ENCODE measurements at regions not wholly inside any gene's neighbourhood (a gene's known extent, or its start where the extent isn't known, plus 50 kb on each side); places are given as distances from the start of the nearest gene placed in this dataset.
"Not testable (repeated sequence)": the region's sequence is repeated elsewhere in the genome, so short reads cannot be mapped to it uniquely, and the experiment has no call there.

DNA sequence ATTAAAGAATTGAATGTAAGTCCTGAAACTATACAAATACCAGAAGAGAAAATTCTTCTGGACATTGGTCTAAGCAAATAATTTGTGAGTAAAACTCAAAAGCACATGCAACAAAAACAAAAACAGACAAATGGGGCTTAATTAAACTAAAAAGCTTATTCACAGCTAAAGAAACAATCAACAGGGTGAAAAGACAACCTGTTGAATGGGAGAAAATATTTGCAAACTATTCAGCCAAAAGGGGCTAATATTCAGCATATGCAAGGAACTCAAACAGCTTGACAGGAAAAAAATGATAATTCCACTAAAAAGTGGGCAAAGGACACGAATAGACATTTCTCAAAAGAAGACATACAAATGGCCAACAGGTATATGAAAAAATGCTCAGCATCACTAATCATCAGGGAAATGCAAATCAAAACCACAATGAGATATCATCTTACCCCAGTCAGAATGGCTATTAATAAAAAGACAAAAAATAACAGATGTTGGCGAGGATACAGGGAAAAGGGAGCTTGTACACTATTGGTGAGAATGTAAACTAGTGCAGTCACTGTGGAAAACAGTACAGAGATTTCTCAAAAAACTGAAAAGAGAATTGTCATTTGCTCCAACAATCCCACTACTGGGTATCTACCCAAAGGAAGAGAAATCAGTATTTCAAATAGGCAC is 177.5 kb upstream of the RTL1 start:
- no peak for DNase-seq (ENCODE audit: low read depth)

GRCh38 chr14:101082036-101082435 is 178.5 kb upstream of the RTL1 start:
- no peak for DNase-seq (ENCODE audit: low read depth)

DNA sequence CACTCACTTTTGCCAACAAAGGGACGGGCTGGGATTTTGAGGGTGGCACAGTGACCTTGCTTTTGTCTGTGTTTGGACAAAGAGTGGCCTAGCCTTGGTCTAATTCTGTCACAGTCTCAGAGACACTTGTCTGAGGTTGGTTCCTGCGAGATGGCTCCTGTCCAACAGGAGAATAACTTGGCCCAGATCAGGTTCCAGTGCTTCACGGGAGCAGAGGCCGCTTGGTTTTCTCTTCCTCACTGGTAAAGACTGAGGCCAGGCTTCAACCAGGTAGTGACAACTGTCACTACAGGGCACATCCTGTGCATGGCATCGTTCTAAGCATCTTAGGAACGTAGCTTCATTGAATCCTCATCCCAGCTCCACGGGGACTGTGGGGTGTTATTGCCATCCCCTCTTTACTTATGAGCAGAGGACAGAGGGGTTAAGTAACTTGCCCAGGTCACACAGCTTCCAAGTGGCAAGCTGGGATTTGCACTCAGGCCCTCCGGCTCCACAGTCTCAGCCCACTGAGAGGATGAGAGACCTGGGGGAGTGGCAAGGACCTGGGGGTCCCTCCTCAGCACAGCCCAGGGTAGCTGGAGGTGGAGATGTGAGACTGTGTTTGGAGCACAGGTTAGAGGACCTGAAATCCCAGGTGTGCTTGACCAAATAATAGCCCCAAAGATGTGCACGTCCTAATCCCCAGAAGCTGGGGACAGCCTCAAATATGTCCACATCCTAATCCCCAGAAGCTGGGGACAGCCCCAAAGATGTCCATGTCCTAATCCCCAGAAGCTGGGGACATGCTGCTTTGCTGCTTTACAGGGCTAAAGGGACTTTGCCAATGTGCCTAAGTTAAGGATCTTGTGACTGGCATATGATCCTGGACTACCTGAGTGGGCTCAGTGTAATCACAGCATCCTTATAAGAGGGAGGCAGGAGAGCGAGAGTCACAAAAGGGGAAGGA is 179.2 kb upstream of the RTL1 start:
- no peak for DNase-seq (ENCODE audit: low read depth)

DNA sequence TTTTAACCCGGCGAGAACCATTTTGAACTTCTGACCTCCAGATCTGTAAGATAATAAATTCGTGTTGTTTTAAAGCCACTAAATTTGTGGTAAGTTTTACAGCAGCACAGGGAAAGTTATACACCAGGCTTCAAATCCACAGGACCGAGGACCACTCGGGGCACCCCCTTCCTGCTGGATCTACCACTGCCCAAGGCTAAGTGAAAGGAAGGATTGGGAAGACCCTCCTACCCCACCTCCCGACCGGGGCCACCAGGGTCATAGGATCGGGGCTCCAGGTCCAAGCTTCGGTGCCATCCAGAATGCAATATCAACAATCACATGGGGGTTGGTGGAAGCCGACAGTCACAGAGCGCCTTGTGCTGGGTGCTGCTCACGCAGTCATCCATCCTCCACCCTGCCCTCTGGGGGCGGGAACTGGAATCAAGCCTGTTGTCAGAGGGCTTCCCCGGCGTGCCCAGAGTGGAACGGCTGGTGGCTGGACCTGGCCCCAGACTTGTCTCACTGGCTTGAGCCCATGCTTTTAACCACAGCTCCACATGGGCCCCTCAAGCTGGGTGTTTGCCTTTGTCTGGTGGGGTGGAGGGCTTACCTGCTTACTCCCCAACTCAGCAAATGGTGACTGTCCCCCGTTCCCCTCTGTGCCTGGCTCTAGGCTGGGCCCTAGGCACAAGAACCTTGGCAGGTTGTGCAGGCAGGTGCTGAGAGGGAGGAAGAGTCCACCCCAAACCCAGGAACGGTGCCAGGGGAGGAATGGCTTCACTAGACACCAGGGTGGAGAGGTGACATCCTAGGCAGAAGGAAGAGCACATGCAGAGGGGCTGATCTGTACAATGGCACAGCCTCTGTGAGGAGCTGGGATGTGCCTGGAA is 180.3 kb upstream of the RTL1 start:
- no peak for DNase-seq (ENCODE audit: low read depth)

- DNase-seq (ENCODE audit: low read depth): no peak
Observed at GRCh38 chr14:101084436-101084826, 180.9 kb upstream of the RTL1 start.

DNA sequence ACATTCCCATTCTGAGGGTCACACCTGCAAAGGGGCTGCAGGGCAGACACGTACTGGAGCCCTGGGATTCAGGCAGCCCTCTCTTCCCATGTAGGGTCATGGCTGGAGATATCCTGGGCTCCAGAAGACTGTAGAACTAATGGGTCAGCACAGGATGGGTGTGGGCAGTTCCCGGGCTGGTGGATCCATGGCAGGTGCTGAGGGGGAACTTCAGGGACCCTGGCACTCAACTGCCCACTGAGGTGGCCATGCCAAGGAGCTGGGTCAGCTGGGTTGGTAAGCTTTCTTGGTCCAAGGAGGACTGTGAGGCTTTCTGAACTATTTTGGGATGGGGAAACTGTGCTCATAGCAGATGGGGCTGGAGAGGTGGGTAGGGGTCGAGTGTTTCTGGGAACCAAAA is 183.4 kb upstream of the RTL1 start:
- DNase-seq (ENCODE audit: low read depth): no peak

GRCh38 chr14:101087614-101088394 is 184.3 kb upstream of the RTL1 start:
- DNase-seq (ENCODE audit: low read depth): no peak

GRCh38 chr14:101088395-101088667 is 184.8 kb upstream of the RTL1 start:
- DNase-seq (ENCODE audit: low read depth): no peak

DNA sequence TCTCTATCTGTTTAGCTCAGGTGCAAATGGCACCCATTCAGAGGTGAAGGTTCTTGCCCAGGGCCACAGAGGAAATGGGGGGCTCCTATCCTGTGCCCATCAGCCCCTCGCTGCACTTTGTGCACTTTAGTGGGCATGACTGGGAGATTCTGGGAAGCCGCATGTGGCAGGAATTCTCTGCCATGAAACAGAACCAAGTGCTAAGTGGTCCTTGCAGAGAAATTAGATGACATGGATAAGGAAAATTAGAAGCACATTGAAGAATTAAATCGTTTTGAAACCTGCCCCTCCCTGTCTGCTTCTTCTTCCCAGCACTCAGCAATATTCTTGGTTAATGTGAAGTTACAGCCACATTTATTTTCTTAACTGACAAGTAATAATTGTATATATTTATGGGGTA is 185.2 kb upstream of the RTL1 start:
- no peak for DNase-seq (ENCODE audit: low read depth)

- not testable (repeated sequence) for DNase-seq (ENCODE audit: low read depth)
Observed at GRCh38 chr14:101090478-101090877, 187.0 kb upstream of the RTL1 start.

DNA sequence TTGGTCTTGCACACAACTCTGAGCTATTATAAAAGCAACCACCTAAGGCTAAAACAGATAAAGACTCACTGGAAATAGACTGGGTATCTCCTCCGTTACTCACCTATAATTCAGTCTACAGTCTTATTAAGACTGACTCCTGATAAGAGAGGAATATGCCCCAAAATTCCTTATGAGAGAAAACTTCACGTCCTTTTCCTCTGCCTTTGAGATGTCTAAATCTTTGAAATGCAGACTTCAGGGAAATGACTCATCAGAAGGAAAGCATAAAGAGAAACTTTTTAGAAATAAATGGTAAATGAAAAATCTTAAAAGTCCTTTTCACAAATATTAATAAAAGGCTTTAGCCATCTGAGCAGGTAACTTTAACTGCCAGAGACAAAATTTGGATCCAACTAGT is 187.5 kb upstream of the RTL1 start:
- no peak for DNase-seq (ENCODE audit: low read depth)

GRCh38 chr14:101094916-101095315 is 191.4 kb upstream of the RTL1 start:
- not testable (repeated sequence) for DNase-seq (ENCODE audit: low read depth)

GRCh38 chr14:101096551-101096950 is 193.0 kb upstream of the RTL1 start:
- no peak for DNase-seq (ENCODE audit: low read depth)

- no peak for DNase-seq (ENCODE audit: low read depth)
Observed at GRCh38 chr14:101097109-101097793, 193.7 kb upstream of the RTL1 start.

DNA sequence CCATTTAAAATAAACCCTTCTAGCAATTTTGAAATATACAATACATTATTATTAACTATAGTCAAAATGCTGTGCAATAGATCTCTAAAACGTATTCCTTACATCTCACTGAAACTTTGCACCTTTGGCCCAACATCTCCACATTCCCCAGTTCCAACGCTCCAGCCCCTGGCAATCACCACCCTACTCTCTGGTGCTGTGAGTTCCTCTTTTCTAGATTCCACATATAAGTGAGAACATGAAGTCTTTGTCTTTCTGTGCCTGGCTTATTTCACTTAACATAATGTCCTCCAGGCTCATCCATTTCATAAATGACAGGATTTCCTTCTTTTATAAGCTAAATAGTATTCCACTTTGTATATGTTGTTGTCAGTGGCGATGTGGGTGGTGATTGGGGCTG is 194.7 kb upstream of the RTL1 start:
- no peak for DNase-seq (ENCODE audit: low read depth)

GRCh38 chr14:101098641-101099040 is 195.1 kb upstream of the RTL1 start:
- DNase-seq (ENCODE audit: low read depth): no peak

DNA sequence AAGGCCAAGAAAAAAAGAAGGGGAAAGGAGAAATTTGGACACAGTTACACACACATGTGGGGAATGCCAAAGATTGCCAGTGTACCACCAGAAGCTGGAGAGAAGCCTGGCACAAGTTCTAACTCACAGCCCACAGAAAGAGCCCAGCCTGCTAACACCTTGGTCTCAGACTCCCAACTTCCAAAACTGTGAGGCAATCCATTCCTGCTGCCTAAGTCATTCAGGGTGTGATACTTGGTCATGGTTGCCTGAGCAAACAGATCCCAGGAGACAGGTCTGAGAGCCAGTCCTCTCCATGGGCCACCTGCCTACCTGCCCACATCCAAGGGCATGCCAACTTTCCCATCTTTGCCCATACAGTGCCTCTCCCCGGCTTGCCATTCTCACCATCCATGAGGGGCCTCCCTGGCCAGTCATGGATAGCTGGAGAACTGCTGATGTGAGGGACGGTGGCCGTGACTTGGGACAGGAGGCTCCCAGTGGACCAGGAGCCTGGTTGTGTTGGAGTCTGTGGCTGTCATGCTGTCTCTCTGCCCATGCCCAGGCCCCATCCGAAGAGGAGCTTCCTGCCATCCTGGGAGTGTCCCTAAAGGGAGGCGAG is 198.0 kb upstream of the RTL1 start:
- DNase-seq (ENCODE audit: low read depth): no peak

DNA sequence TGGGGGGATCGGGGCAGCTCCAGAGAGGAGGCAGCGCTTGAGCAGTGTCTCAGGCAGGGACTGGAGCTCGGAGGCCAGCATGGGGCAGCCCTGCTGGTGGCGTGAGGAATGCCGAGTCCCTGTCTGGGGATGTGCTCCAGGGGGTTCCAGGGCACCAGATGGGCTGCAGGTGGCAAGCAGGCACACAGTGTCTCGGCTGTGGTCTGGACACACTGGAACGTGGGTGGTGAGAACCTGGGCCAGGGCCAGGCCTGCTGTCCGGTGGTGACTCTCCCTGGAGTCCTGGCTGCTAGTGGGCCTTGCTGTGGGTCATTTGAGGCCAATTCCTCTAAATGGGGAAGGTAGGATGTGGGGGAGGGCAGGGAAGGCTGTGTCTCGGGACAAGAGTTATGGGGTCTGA is 199.4 kb upstream of the RTL1 start:
- DNase-seq (ENCODE audit: low read depth): no peak

DNA sequence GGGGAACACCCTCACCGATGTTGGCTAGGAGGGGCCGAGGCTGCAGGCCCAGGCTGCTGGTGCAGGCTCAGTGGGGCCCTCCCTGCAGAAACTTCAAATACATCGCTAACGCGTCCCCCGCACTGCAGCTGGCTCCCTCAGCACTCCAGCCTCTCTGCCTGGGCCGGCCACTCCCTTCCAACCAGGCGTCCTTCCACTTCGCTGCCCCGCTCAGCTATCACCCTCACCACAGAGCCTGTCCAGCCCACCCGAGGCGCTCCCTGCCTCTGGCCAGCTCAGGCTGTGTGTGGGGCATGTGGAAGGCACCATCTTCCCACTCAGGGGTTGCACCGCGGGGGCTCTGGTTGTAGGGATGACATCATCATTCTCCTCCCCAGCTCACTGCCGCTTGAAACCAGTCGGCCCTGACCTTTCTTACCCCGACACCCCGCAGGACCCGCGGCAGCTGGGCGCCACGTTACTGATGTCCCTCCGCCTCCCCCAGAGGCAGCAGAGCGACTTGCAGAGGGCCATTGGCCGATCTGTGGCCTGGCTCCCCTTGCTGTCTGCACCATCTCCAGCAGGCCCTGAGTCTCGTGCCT is 199.9 kb upstream of the RTL1 start:
- no peak for DNase-seq (ENCODE audit: low read depth)

DNA sequence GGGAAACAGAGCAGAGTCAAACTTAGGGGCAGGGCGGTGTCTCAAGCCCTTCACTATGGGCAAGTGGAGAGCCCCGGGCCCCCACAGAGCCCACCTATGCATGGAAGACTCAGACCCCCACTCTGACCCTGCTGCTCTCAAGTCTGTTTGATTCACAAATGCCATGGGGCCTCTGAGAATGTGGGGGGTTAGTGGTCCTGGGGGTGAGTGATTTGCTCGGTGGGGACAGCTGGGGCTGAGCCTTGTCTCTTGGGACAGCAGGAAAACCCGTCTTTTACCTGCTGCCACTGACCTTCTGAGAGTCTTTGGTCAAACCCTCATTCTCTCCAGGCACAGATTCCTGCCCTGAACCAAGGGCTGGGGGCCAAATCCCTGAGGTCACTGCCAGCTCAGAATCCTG is 201.0 kb upstream of the RTL1 start:
- no peak for DNase-seq (ENCODE audit: low read depth)
